GM18873 (cell line): ENCODE measurements at regions not wholly inside any gene's neighbourhood (a gene's known extent, or its start where the extent isn't known, plus 50 kb on each side); places are given as distances from the start of the nearest gene placed in this dataset.

Source experiments
- ATAC-seq: cut with Tn5 transposase; IDR thresholded peaks from one replicate; pipeline ENCODE4 v1.9.1; 2021; ENCODE audit warnings: mild to moderate bottlenecking, moderate library complexity, moderate number of reproducible peaks; ENCODE audit not compliant: unreplicated experiment, low FRiP score

DNA sequence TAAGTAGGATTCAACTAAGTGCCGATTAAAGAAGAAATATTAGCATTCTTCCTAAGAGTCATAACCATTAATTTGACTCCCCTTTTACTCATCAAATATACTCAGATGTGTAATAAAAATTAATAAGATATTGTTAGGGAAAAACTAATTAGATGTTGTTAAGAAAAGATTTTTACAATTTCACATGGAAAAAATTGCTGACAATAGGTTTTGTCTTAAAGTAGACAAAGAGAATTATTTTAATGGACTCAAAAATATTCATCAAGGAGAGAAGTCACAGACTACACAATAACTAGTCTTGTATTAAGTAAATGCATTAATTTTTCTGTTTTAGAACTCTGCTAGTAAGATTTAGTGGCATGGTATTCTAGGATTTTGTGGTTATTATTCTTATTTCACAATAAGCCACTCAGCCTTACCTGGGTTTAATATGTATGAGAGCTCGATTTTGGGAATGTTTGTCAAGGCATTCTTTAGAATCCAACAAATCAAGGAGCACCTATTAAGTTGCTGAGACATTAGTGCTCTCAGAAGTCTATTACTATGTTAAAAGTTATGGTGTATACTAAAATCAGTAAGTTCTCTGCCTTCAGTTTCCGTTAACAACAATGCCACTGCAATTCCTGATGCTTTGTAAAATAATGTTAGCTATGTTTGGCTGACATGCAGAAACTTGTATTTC lies 110.2 kb upstream of the UGT8 start:
- ATAC-seq = no peak

DNA sequence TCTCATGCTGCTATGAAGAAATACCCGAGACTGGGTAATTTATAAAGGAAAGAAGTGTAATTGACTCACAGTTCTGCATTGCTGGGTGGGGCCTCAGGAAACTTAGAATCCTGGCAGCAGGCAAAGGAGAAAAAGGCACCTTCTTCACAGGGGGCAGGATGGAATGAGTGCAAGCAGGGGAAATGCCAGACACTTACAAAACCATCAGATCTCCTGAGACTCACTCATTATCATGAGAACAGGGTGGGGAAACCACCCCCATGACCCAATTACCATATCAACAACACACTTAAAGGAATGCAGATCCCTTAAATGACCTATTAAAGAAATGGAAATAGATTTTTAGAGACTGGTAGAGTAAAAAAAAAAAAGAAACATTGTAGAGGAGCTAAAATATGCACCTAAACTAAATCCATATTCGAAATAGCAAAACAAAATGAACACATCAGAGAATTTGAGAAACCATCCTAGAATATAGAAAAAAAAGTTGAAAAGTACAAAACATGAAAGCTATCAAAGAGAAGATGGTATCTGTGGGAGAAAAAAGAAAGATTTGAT lies 104.3 kb upstream of the UGT8 start:
- ATAC-seq = no peak

DNA sequence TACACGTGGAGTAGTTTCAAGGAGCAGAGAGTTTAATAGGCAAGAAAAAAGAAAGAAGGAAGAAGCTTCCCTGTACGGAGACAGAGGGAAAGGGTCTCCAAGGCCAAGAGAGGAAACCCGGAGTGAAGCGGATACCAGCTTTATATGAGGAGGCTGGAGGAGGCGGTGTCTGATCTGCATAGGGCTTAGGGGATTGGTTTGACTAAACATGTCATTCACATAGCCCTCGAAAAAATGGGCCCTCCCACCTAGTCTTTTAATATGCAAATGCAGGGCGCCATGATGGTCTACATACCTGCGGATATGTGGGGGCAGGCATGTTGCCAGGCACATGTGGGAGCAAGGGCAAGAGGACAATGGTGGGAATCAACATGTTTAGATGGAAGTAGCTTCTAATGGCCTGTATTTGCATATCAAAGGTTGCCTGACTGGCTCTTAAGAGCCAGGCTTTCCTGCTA lies 103.1 kb upstream of the UGT8 start:
- no peak for ATAC-seq

DNA sequence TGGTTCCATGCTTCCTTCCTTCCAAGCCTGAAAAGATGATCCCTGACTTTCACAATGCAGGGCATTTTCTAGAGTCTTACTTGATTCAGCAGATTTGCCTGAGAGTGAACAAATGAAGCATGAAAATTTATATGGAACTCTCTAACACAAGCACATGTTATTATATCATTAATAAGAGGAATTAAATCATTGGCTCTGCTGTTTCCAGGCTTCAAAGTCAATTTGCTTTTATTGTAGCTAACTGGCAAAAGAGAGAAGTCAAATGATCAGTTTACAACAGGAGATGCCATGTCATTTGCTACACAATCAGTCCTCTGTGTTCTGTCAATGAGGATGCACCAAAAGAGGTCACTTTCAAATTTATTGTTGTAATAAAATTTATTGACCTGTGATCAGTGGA lies 101.5 kb upstream of the UGT8 start:
- no peak for ATAC-seq

DNA sequence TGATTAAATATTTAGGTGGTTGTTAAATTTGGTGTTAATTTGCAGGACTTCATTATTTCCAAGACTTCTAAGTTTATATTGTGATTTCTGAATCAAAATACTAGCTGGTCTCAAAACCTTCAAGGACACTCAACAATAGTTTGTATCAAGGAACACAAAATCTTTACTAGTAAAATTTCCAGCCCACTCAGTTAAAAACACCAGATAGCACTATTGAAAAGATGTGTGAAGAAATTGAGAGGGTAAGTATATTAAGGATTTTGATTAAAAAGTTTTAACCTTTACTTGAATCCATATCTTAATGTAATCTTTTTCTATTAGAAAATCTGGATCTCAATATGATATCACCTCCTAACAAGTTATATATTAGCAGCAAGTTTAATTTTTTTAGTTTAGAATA lies 89.3 kb upstream of the UGT8 start:
- no peak for ATAC-seq

DNA sequence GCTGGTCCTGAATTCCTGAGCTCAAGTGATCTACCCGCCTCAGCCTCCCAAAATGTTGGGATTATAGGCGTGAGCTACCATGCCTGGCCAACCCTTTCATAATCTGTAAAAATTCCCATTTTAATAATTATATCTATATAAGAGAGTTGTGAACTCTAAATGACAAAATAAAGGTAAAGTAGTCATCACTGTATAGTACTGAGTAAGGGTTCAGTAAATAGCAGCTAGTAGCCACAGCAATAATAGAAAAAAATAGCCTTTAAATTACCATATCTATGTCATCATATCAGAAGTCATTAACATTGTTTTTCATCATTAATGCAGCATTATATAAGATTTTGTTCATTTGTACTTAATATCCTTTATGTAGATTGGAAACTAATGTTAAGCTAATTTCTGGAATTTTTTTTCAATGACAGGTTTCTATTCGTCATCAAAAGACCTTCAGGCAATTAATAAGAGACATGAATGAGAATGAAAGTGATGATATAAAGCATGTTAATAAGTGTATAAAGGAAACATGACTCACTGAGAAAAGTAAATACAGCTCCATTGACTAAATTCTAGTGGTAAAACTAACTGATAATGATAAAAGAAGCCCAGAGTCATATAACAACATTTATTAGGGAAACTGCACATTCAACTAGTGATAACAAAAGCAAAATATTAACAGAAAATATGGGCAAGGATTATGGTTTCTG lies 85.9 kb upstream of the UGT8 start:
- no peak for ATAC-seq

DNA sequence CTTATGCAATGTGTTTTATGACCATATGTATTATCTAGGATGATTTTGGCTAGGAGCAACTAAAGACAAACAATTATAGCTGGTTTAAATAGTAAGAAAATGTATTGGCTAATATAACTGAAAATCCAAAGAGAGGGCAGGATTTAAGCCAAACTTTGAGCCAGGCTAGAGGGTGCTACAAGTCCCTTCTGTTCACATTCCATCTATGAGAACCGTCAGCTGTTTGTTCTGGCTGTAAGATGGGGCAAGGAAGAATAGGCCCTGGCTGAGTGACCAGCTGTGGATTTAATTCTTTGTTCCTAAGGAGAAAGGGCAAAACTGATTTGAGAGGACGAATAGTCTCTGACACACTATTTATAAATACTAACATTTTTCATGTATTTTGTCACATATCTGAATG lies 79.2 kb upstream of the UGT8 start:
- no peak for ATAC-seq

DNA sequence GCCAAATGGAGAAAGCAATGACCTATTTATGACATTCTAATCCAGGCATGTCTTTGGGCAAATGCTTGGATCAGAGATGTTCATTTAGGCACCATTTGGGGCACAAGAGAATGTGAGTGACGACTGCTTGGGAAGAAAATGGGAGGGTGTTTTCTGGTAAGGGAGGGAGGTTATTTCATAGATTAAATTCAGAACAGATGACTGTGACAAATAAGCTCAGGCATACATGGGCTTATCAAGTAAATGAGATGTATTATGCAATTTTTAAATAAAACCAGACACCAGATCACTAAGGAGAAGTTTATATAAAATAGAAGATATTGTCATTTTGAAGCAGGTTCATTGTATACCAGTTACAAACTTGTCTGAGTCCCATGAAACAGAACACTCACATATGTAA lies 71.4 kb upstream of the UGT8 start:
- ATAC-seq = no peak

DNA sequence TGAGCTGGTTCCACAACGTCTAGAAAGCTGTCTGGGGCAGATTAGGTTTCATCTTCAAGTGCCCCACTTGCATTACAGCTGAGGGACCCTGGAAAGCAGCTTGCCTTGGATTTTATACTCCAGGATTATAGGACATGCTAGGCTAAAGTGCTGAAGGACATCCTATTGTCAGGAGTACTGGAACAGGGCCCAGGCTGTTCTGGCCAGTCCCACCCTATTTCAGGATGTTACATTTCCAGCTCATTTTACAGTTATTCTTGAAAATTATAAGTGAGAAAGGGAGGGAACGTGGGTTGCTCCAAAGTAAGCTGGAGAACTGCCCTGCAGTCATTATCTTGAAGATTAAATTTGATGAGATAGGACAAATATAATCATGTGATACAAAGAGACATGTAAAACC lies 71.0 kb upstream of the UGT8 start:
- no peak for ATAC-seq

DNA sequence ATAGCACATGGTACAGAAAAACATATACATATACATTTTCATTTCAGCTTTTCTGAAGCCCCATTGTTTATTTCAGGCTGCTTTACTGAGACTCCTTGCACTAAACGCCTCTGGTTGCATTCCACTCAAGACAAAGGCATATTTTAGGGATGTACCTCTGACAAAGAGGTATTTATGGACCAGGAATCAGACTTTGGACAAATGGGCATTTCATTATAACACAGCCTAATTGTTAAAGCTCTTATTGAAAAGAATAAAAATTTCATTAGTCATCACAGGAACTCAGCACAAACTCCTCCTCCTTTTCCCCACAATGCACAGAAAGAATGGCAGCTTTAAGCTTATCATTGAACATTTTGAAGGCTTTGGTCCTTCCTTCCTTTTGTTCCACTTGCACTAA lies 62.9 kb upstream of the UGT8 start:
- ATAC-seq = no peak

DNA sequence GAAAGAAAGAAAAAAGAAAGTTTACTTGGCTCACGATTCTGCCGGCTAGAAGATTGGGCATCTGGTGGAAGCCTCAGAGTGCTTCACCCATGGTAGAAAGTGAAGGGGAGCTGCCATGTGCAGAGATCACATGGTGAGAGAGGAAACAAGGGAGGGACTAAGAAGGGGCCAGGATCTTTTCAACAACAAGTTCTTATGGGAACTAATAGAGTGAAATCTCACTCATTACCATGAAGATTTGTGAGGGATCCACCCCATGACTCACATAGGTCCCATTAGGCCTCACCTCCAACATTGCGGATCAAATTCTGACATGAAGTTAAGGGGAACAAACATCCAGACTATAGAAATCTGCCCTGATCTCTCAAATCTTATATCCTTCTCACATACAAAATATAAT lies 61.3 kb upstream of the UGT8 start:
- no peak for ATAC-seq

DNA sequence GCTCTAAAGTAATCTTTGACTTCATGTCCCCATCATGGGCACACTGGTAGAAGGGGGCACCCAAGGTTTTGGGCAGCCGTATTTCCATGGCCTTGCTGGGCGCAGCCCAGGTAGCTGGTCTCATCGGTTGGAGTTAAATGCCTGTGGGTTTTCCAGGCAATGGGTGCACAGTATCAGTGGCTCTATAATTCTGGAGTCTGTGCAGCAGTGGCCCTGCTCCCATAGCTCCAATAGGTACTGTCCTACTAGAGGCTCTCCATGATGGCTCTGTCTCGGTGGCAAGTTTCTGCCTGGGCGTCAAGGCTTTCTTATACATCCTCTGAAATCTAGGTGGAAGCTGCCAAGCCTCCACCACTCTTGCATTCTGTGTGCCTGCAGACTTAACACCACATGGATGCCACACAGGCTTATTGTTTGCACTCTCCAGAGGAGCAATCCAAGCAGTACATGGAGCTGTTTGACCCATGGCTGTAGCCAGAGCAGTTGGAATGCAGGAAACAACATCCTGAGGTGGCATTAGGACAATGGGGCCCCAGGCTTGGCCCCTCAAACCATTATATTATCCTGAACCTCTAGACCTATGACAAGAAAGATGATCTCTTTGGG lies 60.5 kb upstream of the UGT8 start:
- ATAC-seq = no peak

DNA sequence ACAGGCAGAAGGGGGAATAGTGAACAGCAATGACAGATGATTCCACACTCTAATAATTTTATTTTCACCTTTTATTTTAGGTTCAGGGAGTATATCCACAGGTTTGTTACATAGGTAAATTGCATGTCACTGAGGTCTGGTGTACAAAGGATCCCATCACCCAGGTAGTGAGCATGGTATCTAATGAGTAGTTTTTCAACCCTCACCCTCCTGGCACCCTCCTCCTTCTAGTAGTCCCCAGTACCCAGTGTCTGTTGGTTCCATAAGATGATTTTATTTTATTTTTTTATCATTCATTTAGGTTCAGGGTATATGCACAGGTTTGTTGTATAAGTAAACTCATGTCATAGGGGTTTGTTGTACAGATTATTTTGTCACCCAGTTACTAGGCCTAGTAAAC lies 58.6 kb upstream of the UGT8 start:
- ATAC-seq = no peak

DNA sequence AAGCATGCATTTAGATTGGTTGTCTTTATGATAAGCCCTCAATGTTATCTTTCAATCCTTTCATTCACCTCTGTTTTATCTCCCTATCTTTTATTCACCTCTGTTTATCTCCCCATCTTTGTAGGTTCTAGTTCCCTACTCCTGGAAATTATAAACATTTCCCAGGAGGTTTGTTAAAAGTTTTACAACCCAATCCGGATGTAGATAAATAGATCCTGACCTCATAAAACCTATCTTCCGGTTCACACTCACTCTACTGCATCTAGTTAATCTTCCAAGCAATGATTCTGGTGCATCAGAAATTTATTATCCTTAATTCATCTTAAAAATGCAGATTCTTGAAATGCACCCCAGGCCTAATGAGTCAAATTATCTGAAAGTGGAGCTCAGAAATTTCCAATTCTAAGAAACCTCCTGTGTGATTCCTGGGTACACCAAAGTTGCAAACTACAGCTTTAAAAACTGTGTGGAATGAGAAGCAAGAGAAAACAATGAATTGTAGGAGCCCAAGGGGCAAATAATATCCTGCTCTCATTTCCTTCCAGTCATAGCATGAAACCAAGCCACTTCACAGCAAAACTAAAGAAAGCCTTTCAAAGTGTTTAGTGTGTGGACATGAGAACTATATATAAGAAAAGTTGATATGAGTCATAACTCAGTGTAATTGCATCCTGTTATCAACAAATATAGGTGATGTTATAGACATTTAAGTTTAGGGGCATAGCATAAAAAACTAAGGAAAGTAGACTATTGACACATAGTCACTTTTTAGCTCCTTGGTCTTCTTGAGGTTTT lies 51.1 kb upstream of the UGT8 start:
- no peak for ATAC-seq
